GM12878 (cell line): ENCODE measurements at regions not wholly inside any gene's neighbourhood (a gene's known extent, or its start where the extent isn't known, plus 50 kb on each side); places are given as distances from the start of the nearest gene placed in this dataset.

Experiments used
- ATF2 ChIP-seq: IDR thresholded peaks from 2 replicates; pipeline ENCODE4 v1.6.1; 2012; ENCODE audit warnings: low read length, inconsistent platforms
- EP300 ChIP-seq, 2 experiments: fragments of 150-350 bp in 1 of 2; IDR thresholded peaks; 2 replicates each; pipeline ENCODE4 v1.6.1; 2011 to 2012; ENCODE audit warnings: low read depth in 2 of 2, low read length in 2 of 2, borderline replicate concordance in 1 of 2, improper control_type of control experiment in 1 of 2, inconsistent platforms in 1 of 2; ENCODE audit not compliant: control insufficient read depth in 1 of 2
- ESRRA ChIP-seq: IDR thresholded peaks from 2 replicates; pipeline ENCODE4 v1.6.1; 2012; ENCODE audit warnings: mild to moderate bottlenecking, low read length, improper control_type of control experiment
- ETV6 ChIP-seq, 2 experiments: fragments of 450-650 bp in 1 of 2; IDR thresholded peaks in 1 of 2; conservative IDR thresholded peaks in 1 of 2; 2 replicates each; pipeline ENCODE4 v1.6.1; 2014; ENCODE audit warnings: antibody characterized with exemption in 1 of 2, borderline replicate concordance in 1 of 2, low read depth in 1 of 2, mild to moderate bottlenecking in 1 of 2, moderate library complexity in 1 of 2
- FOS ChIP-seq: IDR thresholded peaks from 3 replicates; pipeline ENCODE4 v1.6.1; 2011; ENCODE audit warnings: borderline replicate concordance; ENCODE audit not compliant: insufficient read length; ENCODE audit errors: extremely low read depth
- POLR2AphosphoS5 ChIP-seq: IDR thresholded peaks from 2 replicates; pipeline ENCODE4 v1.6.1; 2011; ENCODE audit warnings: mild to moderate bottlenecking, low read length, inconsistent platforms
- SMAD1 ChIP-seq: fragments of 450-650 bp; IDR thresholded peaks from 2 replicates; pipeline ENCODE4 v1.6.1; 2018; ENCODE audit warnings: mild to moderate bottlenecking, low read depth; ENCODE audit not compliant: partially characterized antibody
- SRF ChIP-seq, 2 experiments: IDR thresholded peaks; 2 replicates each; pipeline ENCODE4 v1.6.1; 2011; ENCODE audit warnings: low read depth in 2 of 2, low read length in 2 of 2, mild to moderate bottlenecking in 1 of 2, moderate library complexity in 1 of 2
- TBL1XR1 ChIP-seq: IDR thresholded peaks from 2 replicates; pipeline ENCODE4 v1.6.1; 2012; ENCODE audit warnings: low read depth, low read length, improper control_type of control experiment
- USF2 ChIP-seq: IDR thresholded peaks from 2 replicates; pipeline ENCODE4 v1.6.1; 2011; ENCODE audit warnings: low read depth, low read length, improper control_type of control experiment, borderline replicate concordance
- TF ChIP-seq, protein P1 (sequence below): fragments of 450-650 bp; IDR thresholded peaks from 2 replicates; pipeline ENCODE4 v1.6.1; 2017; ENCODE audit warnings: mild to moderate bottlenecking, low read depth, inconsistent platforms; ENCODE audit not compliant: poor library complexity, severe bottlenecking
- TF ChIP-seq, protein P2 (sequence below), 3 experiments: IDR thresholded peaks in 2 of 3; conservative IDR thresholded peaks in 1 of 3; 2 replicates each; pipeline ENCODE4 v1.5.1; 2011; ENCODE audit warnings: low read depth in 3 of 3, low read length in 3 of 3, mild to moderate bottlenecking in 3 of 3, control low read depth in 2 of 3, moderate library complexity in 2 of 3, inconsistent platforms in 1 of 3, mixed read lengths in 1 of 3; ENCODE audit not compliant: control insufficient read depth in 2 of 3, insufficient read depth in 1 of 3; ENCODE audit errors: extremely low read depth in 1 of 3

GRCh38 chr9:20224756-20225155 is 397.5 kb downstream of the MLLT3 start:
- TF ChIP-seq ATF2 (no peak), ESRRA (no peak), TBL1XR1 (no peak), FOS (no peak), ETV6 (conservative IDR thresholded peaks at IDR 0.05 in 1 of 2, IDR thresholded peaks at IDR 0.05 in 1 of 2; ENCODE audit: borderline replicate concordance in 1 of 2, low read depth in 1 of 2) (no peak), EP300 (IDR thresholded peaks at IDR 0.05; ENCODE audit: borderline replicate concordance in 1 of 2, control insufficient read depth in 1 of 2, low read depth in 2 of 2, low read length in 2 of 2) (no peak), USF2 (no peak), POLR2AphosphoS5 (no peak), SRF (IDR thresholded peaks at IDR 0.05; ENCODE audit: low read depth in 2 of 2, low read length in 2 of 2) (no peak), SMAD1 (no peak)
- TF ChIP-seq, protein P1, sequence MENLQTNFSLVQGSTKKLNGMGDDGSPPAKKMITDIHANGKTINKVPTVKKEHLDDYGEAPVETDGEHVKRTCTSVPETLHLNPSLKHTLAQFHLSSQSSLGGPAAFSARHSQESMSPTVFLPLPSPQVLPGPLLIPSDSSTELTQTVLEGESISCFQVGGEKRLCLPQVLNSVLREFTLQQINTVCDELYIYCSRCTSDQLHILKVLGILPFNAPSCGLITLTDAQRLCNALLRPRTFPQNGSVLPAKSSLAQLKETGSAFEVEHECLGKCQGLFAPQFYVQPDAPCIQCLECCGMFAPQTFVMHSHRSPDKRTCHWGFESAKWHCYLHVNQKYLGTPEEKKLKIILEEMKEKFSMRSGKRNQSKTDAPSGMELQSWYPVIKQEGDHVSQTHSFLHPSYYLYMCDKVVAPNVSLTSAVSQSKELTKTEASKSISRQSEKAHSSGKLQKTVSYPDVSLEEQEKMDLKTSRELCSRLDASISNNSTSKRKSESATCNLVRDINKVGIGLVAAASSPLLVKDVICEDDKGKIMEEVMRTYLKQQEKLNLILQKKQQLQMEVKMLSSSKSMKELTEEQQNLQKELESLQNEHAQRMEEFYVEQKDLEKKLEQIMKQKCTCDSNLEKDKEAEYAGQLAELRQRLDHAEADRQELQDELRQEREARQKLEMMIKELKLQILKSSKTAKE = no peak
- TF ChIP-seq, protein P2, sequence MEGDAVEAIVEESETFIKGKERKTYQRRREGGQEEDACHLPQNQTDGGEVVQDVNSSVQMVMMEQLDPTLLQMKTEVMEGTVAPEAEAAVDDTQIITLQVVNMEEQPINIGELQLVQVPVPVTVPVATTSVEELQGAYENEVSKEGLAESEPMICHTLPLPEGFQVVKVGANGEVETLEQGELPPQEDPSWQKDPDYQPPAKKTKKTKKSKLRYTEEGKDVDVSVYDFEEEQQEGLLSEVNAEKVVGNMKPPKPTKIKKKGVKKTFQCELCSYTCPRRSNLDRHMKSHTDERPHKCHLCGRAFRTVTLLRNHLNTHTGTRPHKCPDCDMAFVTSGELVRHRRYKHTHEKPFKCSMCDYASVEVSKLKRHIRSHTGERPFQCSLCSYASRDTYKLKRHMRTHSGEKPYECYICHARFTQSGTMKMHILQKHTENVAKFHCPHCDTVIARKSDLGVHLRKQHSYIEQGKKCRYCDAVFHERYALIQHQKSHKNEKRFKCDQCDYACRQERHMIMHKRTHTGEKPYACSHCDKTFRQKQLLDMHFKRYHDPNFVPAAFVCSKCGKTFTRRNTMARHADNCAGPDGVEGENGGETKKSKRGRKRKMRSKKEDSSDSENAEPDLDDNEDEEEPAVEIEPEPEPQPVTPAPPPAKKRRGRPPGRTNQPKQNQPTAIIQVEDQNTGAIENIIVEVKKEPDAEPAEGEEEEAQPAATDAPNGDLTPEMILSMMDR (IDR thresholded peaks at IDR 0.05 in 2 of 3, conservative IDR thresholded peaks at IDR 0.05 in 1 of 3; ENCODE audit: control insufficient read depth in 2 of 3, extremely low read depth in 1 of 3, insufficient read depth in 1 of 3, low read depth in 3 of 3, low read length in 3 of 3) = no peak
